ENCODE measurements at regions not wholly inside any gene's neighbourhood (a gene's known extent, or its start where the extent isn't known, plus 50 kb on each side); places are given as distances from the start of the nearest gene placed in this dataset.
"Not testable (repeated sequence)": the region's sequence is repeated elsewhere in the genome, so short reads cannot be mapped to it uniquely, and the experiment has no call there.

- H3K4me3 ChIP-seq, result no peak overlapping the region
- H3K36me3 ChIP-seq, result no peaks in the 10 kb centered on the region
- H3K27me3 ChIP-seq, result no peaks in the 10 kb centered on the region
- H3K9me3 ChIP-seq, result peaks cover 17% of the 10 kb centered on the region
- DNase-seq, result no peak
These were observed 1360.1 kb upstream of the GJE1 start for GRCh38 chr6:140772576-140772975.

DNA sequence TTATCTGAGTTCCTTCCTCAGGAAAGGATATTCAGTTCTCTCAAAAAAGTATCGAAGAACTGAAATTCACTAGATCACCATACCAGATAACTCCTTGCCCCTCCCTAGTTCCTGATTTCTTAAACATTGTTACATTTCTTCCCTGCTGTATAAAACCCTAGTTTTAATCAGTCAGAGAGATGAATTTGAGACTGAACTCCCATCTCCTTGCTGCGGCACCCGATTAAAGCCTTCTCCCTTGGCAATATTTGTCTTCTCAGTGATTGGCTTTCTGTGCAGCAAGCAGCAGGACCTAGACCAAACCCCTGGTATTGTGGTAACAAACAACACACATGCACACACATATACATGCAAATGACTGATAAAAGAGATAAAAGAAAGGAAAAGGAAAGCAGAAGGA lies 1364.6 kb upstream of the GJE1 start:
- H3K4me3 ChIP-seq, result no peak overlapping the region
- H3K9me3 ChIP-seq, result peaks cover 22% of the 10 kb centered on the region
- H3K36me3 ChIP-seq, result no peaks in the 10 kb centered on the region
- H3K27me3 ChIP-seq, result no peaks in the 10 kb centered on the region
- DNase-seq, result no peak

DNA sequence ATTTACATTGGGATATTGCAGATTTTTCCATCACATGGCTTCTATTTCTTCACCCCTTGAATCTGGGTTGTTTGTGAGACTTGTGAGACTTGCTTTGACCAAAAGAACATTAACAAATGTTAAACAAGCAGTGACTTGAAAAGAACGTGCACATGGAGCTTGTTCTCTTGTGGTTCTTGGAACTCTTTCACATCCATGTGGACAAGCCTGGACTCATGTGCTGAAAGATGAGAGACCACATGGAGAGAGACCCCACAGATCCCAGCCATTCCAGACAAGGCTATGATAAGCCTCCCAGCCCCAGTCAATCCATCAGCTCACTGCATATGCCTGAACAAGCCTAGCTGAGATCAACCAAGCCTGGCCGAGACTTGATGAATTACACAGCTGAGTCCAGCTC lies 1365.7 kb upstream of the GJE1 start:
- Histone ChIP-seq H3K36me3 (no peaks in the 10 kb centered on the region), H3K27me3 (no peaks in the 10 kb centered on the region), H3K9me3 (peaks cover 22% of the 10 kb centered on the region), H3K4me3 (no peak overlapping the region)
- no peak for DNase-seq

- Histone ChIP-seq H3K4me3 (no peak overlapping the region), H3K36me3 (no peaks in the 10 kb centered on the region), H3K9me3 (peaks cover 4% of the 10 kb centered on the region; the same call in 1 of the 2 replicates), H3K27me3 (no peaks in the 10 kb centered on the region)
- no peak for DNase-seq
These were observed 1374.4 kb upstream of the GJE1 start for GRCh38 chr6:140758169-140758877.

- peaks cover 1% of the 10 kb centered on the region for H3K9me3 ChIP-seq
- no peaks in the 10 kb centered on the region for H3K36me3 ChIP-seq
- no peaks in the 10 kb centered on the region for H3K27me3 ChIP-seq
- no peak for DNase-seq
- no peak overlapping the region for H3K4me3 ChIP-seq
These were observed 1377.8 kb upstream of the CITED2 start for GRCh38 chr6:140752234-140752633.

GRCh38 chr6:140747114-140747513 lies 1372.7 kb upstream of the CITED2 start:
- H3K9me3 ChIP-seq, result peaks cover 10% of the 10 kb centered on the region
- no peak overlapping the region for H3K4me3 ChIP-seq
- H3K27me3 ChIP-seq, result no peaks in the 10 kb centered on the region
- no peak for DNase-seq
- H3K36me3 ChIP-seq, result no peaks in the 10 kb centered on the region

DNA sequence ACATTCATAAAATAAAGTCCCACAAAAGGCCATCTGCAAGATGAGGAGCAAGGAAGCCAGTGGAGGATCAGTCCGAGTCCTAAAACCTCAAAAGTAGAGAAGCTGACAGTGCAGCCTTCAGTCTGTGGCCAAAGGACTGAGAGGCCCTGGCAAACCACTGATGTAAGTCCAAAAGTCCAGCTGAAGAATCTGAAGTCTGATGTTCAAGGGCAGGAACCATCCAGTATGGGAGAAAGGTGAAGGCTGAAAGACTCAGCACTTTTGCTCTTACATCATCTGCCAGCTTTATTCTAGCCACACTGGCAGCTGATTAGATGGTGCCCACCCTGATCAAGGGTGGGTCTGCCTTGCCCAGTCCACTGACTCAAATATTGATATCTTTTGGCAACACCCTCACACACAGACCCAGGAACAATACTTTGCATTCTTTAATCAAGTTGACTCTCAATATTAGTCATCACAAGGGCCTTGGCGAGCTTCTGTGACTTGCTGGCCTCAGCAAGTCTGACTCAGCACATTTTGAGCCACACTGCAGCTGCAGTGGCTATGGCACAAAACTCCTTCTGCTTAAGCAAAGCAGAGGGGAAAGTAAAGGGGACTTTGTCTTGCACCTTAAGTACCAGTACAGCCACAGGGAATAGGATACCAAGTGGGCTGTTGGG lies 1370.3 kb upstream of the CITED2 start:
- Histone ChIP-seq H3K36me3 (no peaks in the 10 kb centered on the region), H3K4me3 (no peak overlapping the region), H3K9me3 (peaks cover 10% of the 10 kb centered on the region), H3K27me3 (no peaks in the 10 kb centered on the region)
- peak; percentile 53 for DNase-seq

DNA sequence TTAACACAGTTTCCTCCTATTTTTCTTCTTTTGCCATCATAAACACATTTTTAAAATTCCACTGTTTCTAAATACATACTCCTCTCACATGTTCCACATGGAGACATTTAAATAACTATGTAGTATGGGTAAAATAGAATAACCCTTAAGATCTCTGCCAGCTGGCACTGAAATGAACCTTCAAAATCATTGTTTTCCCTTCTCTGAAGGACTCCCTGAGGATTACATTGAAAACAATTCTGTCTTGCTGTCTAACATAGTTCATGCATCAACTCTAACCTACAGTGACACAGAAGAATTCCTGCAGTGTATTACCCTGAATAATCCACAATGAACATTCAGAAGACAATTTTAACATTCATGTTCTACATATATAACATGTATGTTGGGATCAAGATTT lies 1361.8 kb upstream of the CITED2 start:
- DNase-seq, result no peak
- Histone ChIP-seq H3K4me3 (no peak overlapping the region), H3K27me3 (no peaks in the 10 kb centered on the region), H3K9me3 (no peaks in the 10 kb centered on the region), H3K36me3 (no peaks in the 10 kb centered on the region)

GRCh38 chr6:140732991-140733390 lies 1358.5 kb upstream of the CITED2 start:
- Histone ChIP-seq H3K9me3 (no peaks in the 10 kb centered on the region), H3K4me3 (no peak overlapping the region), H3K36me3 (no peaks in the 10 kb centered on the region), H3K27me3 (no peaks in the 10 kb centered on the region)
- no peak for DNase-seq

DNA sequence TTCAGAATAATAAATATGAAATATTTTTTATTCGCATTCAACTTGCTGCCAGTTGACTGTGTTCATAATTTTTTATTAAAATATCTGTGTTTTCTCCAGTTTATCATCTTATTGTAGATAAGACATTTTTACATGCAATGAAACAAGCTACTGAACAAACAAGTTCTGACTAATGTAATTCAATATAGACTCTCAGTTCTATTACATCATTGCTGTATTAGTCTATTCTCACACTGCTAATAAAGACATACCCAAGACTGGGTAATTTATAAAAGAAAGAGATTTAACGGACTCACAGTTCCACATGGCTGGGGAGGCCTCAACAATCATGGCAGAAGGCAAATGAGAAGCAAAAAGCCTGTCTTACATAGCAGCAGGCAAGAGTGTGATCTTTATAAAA lies 1357.7 kb upstream of the CITED2 start:
- no peaks in the 10 kb centered on the region for H3K27me3 ChIP-seq
- no peaks in the 10 kb centered on the region for H3K36me3 ChIP-seq
- no peak overlapping the region for H3K4me3 ChIP-seq
- DNase-seq, result no peak
- no peaks in the 10 kb centered on the region for H3K9me3 ChIP-seq

GRCh38 chr6:140731741-140732140 lies 1357.3 kb upstream of the CITED2 start:
- H3K4me3 ChIP-seq, result no peak overlapping the region
- H3K27me3 ChIP-seq, result no peaks in the 10 kb centered on the region
- H3K9me3 ChIP-seq, result no peaks in the 10 kb centered on the region
- no peaks in the 10 kb centered on the region for H3K36me3 ChIP-seq
- no peak for DNase-seq

GRCh38 chr6:140729521-140729920 lies 1355.1 kb upstream of the CITED2 start:
- peaks cover 2% of the 10 kb centered on the region; the same call in 1 of the 2 replicates for H3K9me3 ChIP-seq
- DNase-seq, result no peak
- no peaks in the 10 kb centered on the region for H3K36me3 ChIP-seq
- H3K27me3 ChIP-seq, result no peaks in the 10 kb centered on the region
- no peak overlapping the region for H3K4me3 ChIP-seq

DNA sequence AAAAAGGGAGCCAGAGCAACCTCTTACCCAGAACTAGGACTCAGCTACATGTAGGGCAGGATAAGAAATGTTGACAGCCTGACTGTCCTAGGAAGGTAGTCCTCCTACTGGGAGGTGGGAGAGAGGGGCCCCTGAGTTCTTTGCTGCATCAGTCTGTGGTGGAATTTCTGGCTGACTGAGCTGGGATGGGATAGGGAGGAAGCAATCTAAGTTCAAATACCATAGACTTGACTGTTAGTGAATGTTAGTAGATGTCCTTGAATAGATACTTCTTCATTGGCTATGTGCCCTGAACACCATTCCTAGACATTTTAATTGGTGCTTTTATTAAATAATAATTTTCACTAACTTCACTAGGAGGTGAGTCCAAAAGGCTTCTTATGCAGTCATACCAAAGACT lies 1343.6 kb upstream of the CITED2 start:
- no peak overlapping the region for H3K4me3 ChIP-seq
- H3K9me3 ChIP-seq, result peaks cover 7% of the 10 kb centered on the region
- H3K27me3 ChIP-seq, result no peaks in the 10 kb centered on the region
- no peak for DNase-seq
- no peaks in the 10 kb centered on the region for H3K36me3 ChIP-seq

DNA sequence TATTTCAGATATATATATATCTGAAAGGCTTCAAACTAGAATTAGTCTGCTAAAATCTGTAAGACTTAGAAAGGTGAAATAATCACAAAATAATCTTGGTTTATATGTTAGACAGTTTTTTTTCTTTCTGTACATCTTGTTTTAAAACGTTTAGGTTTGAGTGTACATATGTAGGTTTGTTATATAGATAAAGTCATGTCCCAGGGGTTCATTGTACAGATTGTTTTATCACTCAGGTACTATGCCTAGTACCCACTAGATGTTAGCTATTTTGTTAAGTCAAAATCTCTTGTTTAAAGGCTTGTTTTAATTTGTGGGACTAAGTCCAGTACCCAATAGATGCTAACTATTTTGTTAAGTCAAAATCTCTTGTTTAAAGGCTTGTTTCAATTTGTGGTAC lies 1339.0 kb upstream of the CITED2 start:
- DNase-seq, result no peak
- Histone ChIP-seq H3K36me3 (no peaks in the 10 kb centered on the region), H3K4me3 (no peak overlapping the region), H3K9me3 (peaks cover 7% of the 10 kb centered on the region), H3K27me3 (no peaks in the 10 kb centered on the region)

GRCh38 chr6:140711019-140711613 lies 1336.7 kb upstream of the CITED2 start:
- Histone ChIP-seq H3K9me3 (no peaks in the 10 kb centered on the region; the same call in none of the 2 replicates), H3K27me3 (no peaks in the 10 kb centered on the region), H3K36me3 (no peaks in the 10 kb centered on the region), H3K4me3 (no peak overlapping the region)
- no peak for DNase-seq

DNA sequence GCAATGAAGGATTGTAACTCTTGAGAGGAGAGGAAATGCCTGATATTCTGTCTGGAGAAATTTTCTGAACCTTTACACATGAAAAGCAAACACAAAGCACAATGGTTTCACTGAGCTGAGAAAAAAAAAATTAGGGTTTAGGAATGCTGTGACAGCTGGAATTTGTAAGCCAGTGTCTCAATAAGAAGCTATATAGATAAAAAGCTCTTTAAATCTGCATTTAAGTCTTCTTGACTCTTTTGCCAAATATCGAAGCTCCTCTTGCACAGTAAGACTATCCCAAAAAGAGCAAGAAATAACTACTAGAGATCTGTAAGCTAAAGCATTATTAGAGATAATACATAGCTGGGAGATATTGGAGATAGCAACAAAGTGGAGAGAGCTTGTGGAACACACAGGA lies 1334.0 kb upstream of the CITED2 start:
- H3K9me3 ChIP-seq, result no peaks in the 10 kb centered on the region; the same call in none of the 2 replicates
- no peaks in the 10 kb centered on the region for H3K27me3 ChIP-seq
- no peak overlapping the region for H3K4me3 ChIP-seq
- DNase-seq, result no peak
- no peaks in the 10 kb centered on the region for H3K36me3 ChIP-seq

DNA sequence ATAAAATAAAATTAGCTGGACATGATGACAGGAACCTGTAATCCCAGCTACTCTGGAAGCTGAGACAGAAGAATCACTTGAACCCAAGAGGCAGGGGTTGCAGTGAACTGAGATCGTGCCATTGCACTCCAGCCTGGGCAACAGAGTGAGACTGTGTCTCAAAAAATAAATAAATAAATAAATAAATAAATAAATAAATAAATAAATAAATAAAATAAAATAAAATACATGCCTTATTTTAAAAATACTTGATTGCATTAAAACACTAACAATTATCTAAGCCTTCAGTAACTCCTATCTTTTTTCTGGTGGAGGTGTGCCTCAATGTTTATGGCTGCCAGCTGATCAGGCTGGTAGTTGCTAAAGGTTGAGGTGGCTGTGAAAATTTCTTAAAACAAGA lies 1329.6 kb upstream of the CITED2 start:
- H3K36me3 ChIP-seq, H3K4me3 ChIP-seq, H3K9me3 ChIP-seq, DNase-seq, H3K27me3 ChIP-seq: not testable (repeated sequence)

- H3K27me3 ChIP-seq, result no peaks in the 10 kb centered on the region
- H3K36me3 ChIP-seq, result no peaks in the 10 kb centered on the region
- peaks cover 6% of the 10 kb centered on the region for H3K9me3 ChIP-seq
- no peak for DNase-seq
- H3K4me3 ChIP-seq, result no peak overlapping the region
These were observed 1323.1 kb upstream of the CITED2 start for GRCh38 chr6:140697585-140697984.
